HepG2 (cell line): ENCODE measurements at regions not wholly inside any gene's neighbourhood (a gene's known extent, or its start where the extent isn't known, plus 50 kb on each side); places are given as distances from the start of the nearest gene placed in this dataset.

Experiments used
- ATAC-seq: fragments of 200-7000 bp; cut with Tn5 transposase; 3 replicates; pipeline ENCODE4 v1.9.1; 2020; ENCODE audit warnings: mild to moderate bottlenecking, moderate library complexity
- BruUV-seq: library from RNA; stranded (reverse); fragments of 400-500 nt; replicated peaks from 2 replicates; lab custom pipeline; 2021; lab: Mats Ljungman, UMichigan
- CTCF ChIA-PET: fragments of 300-600 bp; formaldehyde crosslinking; extraction: SDS; loops from one replicate; lab custom pipeline; 2021; ENCODE audit warnings: low total read pairs, inconsistent platforms, low intra/inter-chr PET ratio; lab: Yijun Ruan, JAX
- POLR2A ChIA-PET: fragments of 350-600 bp; sonication (Branson Sonifier 250); formaldehyde crosslinking; loops from one replicate; lab custom pipeline; 2020; ENCODE audit warnings: antibody characterized with exemption, inconsistent platforms; lab: Yijun Ruan, JAX
- DNase-seq: peaks from one replicate; pipeline ENCODE4 v3.0.0-alpha.2; 2015; ENCODE audit warnings: low spot score
- FAIRE-seq: peaks from 3 replicates; lab custom pipeline; 2011; peaks lifted over from hg19 to GRCh38; lab: Jason Lieb, UNC
- H2AFZ ChIP-seq: one replicate; pipeline ENCODE4 v1.6.1; 2011; ENCODE audit warnings: low read length, inconsistent platforms
- H3K27ac ChIP-seq: fragments of 300-600 bp; 3 replicates; pipeline ENCODE4 v1.8.0; 2011; ENCODE audit warnings: mixed run types, mild to moderate bottlenecking, mixed read lengths, low read length, inconsistent platforms; ENCODE audit not compliant: insufficient read depth; ENCODE audit errors: extremely low read length
- H3K27me3 ChIP-seq, 2 experiments: fragments of 200-600 bp in 1 of 2; 2 replicates in 1 of 2; 3 replicates in 1 of 2; pipeline versions ENCODE4 v1.6.0 to v1.8.0; 2011; ENCODE audit warnings: low read length in 2 of 2, mild to moderate bottlenecking in 2 of 2, moderate library complexity in 2 of 2, inconsistent platforms in 1 of 2; ENCODE audit not compliant: insufficient read depth in 2 of 2, control insufficient read depth in 1 of 2
- H3K36me3 ChIP-seq, 2 experiments: fragments of 200-600 bp in 1 of 2; replicated peaks in 1 of 2; 2 replicates in 1 of 2; 3 replicates in 1 of 2; pipeline versions ENCODE4 v1.5.1 to v1.8.0; 2011; ENCODE audit warnings: low read length in 2 of 2, inconsistent platforms in 1 of 2; ENCODE audit not compliant: insufficient read depth in 2 of 2, control insufficient read depth in 1 of 2
- H3K4me1 ChIP-seq: 2 replicates; pipeline ENCODE4 v1.5.1; 2012; ENCODE audit warnings: low read length, inconsistent platforms; ENCODE audit not compliant: insufficient read depth
- H3K4me2 ChIP-seq: 2 replicates; pipeline ENCODE4 v1.6.0; 2011; ENCODE audit warnings: low read depth, low read length, inconsistent platforms
- H3K4me3 ChIP-seq, 3 experiments: fragments of 200-600 bp in 1 of 3; sonication (generic), shearing (Covaris generic) in 1 of 3; replicated peaks in 1 of 3; 2 replicates each; pipeline ENCODE4 v1.5.1; 2011 to 2016; ENCODE audit warnings: low read length in 3 of 3, inconsistent platforms in 2 of 3, low read depth in 2 of 3, mild to moderate bottlenecking in 2 of 3, control low read depth in 1 of 3, mixed read lengths in 1 of 3; ENCODE audit not compliant: insufficient read depth in 1 of 3
- H3K79me2 ChIP-seq: one replicate; pipeline ENCODE4 v1.6.1; 2011; ENCODE audit warnings: low read length, inconsistent platforms; ENCODE audit not compliant: insufficient read depth
- H3K9ac ChIP-seq: 2 replicates; pipeline ENCODE4 v1.6.0; 2011; ENCODE audit warnings: mild to moderate bottlenecking, low read depth, low read length, inconsistent platforms; ENCODE audit not compliant: insufficient read depth
- H3K9me3 ChIP-seq: 2 replicates; pipeline ENCODE4 v1.5.1; 2012; ENCODE audit warnings: mild to moderate bottlenecking, low read length
- H4K20me1 ChIP-seq: 2 replicates; pipeline ENCODE4 v1.6.0; 2011; ENCODE audit warnings: inconsistent platforms, mild to moderate bottlenecking, low read length, moderate library complexity; ENCODE audit not compliant: insufficient read depth
- EEA1 ChIP-seq: sonication (generic); formaldehyde crosslinking; IDR thresholded peaks from 2 replicates; pipeline ENCODE4 v1.5.1; 2020; ENCODE audit warnings: mild to moderate bottlenecking, missing genetic modification reagents, borderline replicate concordance
- EP300 ChIP-seq, 3 experiments: sonication (generic) in 1 of 3; formaldehyde crosslinking in 1 of 3; IDR thresholded peaks; 2 replicates each; pipeline versions ENCODE4 v1.5.1 to v1.6.1; 2011 to 2020; ENCODE audit warnings: low read depth in 2 of 3, low read length in 2 of 3, borderline replicate concordance in 1 of 3, improper control_type of control experiment in 1 of 3, mild to moderate bottlenecking in 1 of 3, missing genetic modification reagents in 1 of 3, moderate library complexity in 1 of 3
- IRF2 ChIP-seq: IDR thresholded peaks from 2 replicates; pipeline ENCODE4 v1.6.1; 2018; ENCODE audit warnings: missing genetic modification reagents, missing compliant biosample characterization
- JARID2 ChIP-seq: sonication (generic); formaldehyde crosslinking; IDR thresholded peaks from 2 replicates; pipeline ENCODE4 v1.8.1; 2023; ENCODE audit warnings: missing genetic modification reagents, inconsistent platforms; ENCODE audit not compliant: insufficient replicate concordance
- JUNB ChIP-seq: sonication (generic); formaldehyde crosslinking; IDR thresholded peaks from 2 replicates; pipeline ENCODE4 v1.8.0; 2022; ENCODE audit warnings: missing genetic modification reagents, mild to moderate bottlenecking, borderline replicate concordance
- MNT ChIP-seq: fragments of 450-650 bp; IDR thresholded peaks from 2 replicates; pipeline ENCODE4 v1.6.1; 2016
- RFX1 ChIP-seq: fragments of 450-650 bp; IDR thresholded peaks from 2 replicates; pipeline ENCODE4 v1.6.1; 2017
- RORA ChIP-seq: sonication (generic); formaldehyde crosslinking; IDR thresholded peaks from 2 replicates; pipeline ENCODE4 v1.5.0; 2020; ENCODE audit warnings: mild to moderate bottlenecking, missing genetic modification reagents, moderate library complexity
- XBP1 ChIP-seq: sonication (generic); formaldehyde crosslinking; IDR thresholded peaks from 2 replicates; pipeline ENCODE4 v1.5.0; 2020; ENCODE audit warnings: missing genetic modification reagents
- ZNF17 ChIP-seq: sonication (generic); formaldehyde crosslinking; IDR thresholded peaks from 2 replicates; pipeline ENCODE4 v1.5.0; 2020; ENCODE audit warnings: mild to moderate bottlenecking, missing genetic modification reagents
- ZNF432 ChIP-seq: sonication (generic); formaldehyde crosslinking; IDR thresholded peaks from 2 replicates; pipeline ENCODE4 v1.5.0; 2020; ENCODE audit warnings: missing genetic modification reagents, mild to moderate bottlenecking, borderline replicate concordance
- ZSCAN21 ChIP-seq: sonication (generic); formaldehyde crosslinking; IDR thresholded peaks from 2 replicates; pipeline ENCODE4 v1.8.0; 2022; ENCODE audit warnings: mild to moderate bottlenecking, missing genetic modification reagents, moderate library complexity, borderline replicate concordance
- ZSCAN29 ChIP-seq: sonication (generic); formaldehyde crosslinking; conservative IDR thresholded peaks from 2 replicates; pipeline ENCODE4 v1.4.0; 2020; ENCODE audit warnings: mild to moderate bottlenecking, missing genetic modification reagents
- WGBS: methylation state at CpG from one replicate; pipeline ENCODE4 v1.1.6; 2017; ENCODE audit warnings: low lambda C conversion rate; 5-methylcytosine and 5-hydroxymethylcytosine counted together
- in situ Hi-C: cut with HindIII; loops from 2 replicates; pipeline ENCODE4 v1.10.0; 2017; ENCODE audit warnings: low pct_unique_long_range_greater_than_20kb; ENCODE audit not compliant: extremely low pct_ligation_motif_present
- intact Hi-C: fragments of 100-400 bp; cut with micrococcal nuclease; formaldehyde crosslinking; loops from one replicate; pipeline ENCODE4 v1.10.0; 2022; ENCODE audit not compliant: unreplicated experiment
- TF ChIP-seq, protein P1 (sequence below): sonication (generic); formaldehyde crosslinking; IDR thresholded peaks from 2 replicates; pipeline ENCODE4 v1.4.0; 2020; ENCODE audit warnings: mild to moderate bottlenecking, missing genetic modification reagents
- TF ChIP-seq, protein P2 (sequence below): IDR thresholded peaks from 2 replicates; pipeline ENCODE4 v1.6.1; 2016; ENCODE audit warnings: missing genetic modification reagents, missing compliant biosample characterization

DNA sequence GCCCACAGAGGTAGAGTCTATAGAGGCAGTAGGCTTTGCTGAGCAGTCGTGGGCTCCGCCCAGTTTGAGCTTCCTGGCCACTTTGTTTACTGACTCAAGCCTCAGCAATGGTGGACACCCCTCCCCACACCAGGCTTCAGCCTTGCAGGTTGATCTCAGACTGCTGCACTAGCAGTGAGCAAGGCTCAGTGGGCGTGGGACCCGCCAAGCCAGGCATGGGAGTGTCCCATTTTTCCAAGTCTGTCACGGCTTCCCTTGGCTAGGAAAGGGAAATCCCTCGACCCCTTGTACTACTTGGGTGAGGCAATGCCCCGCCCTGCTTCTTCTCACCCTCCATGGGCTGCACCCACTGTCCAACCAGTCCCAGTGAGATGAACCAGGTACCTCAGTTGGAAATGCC lies 135.3 kb upstream of the NT5E start (continued):
- TF ChIP-seq JARID2 (no peak), ZNF17 (CRISPR knock-in tag) (no peak), ZSCAN29 (no peak), ZNF432 (no peak)

GRCh38 chr6:85300581-85300980 lies 149.3 kb upstream of the NT5E start:
- intact Hi-C loops (no loop called here), in situ Hi-C loops (loop anchor here (25.0 kb wide), 1 partner anchor 288 kb away; no protein-coding TSS in a partner anchor)
- Histone ChIP-seq H2AFZ (no peak overlapping the region), H3K9me3 (no peaks in the 10 kb centered on the region), H4K20me1 (no peaks in the 10 kb centered on the region), H3K4me2 (no peak overlapping the region), H3K79me2 (no peaks in the 10 kb centered on the region), H3K4me1 (no peaks in the 10 kb centered on the region), H3K27ac (no peak overlapping the region), H3K4me3 (no peak overlapping the region), H3K36me3 (no peaks in the 10 kb centered on the region), H3K27me3 (no peaks in the 10 kb centered on the region)
- WGBS: 0% methylated on average over 3 of the region's 3 CpGs
- no TSS peak for BruUV-seq
- no peak for DNase-seq
- ChIA-PET POLR2A (no interaction called here), CTCF (no interaction called here)
- no peak for FAIRE-seq
- ATAC-seq: no peak
- peak; percentile 57 for TF ChIP-seq MNT
- TF ChIP-seq RORA (CRISPR knock-in tag): no peak
- TF ChIP-seq, all 625 proteins: peak for 1
- H3K9ac ChIP-seq: no peak overlapping the region

DNA sequence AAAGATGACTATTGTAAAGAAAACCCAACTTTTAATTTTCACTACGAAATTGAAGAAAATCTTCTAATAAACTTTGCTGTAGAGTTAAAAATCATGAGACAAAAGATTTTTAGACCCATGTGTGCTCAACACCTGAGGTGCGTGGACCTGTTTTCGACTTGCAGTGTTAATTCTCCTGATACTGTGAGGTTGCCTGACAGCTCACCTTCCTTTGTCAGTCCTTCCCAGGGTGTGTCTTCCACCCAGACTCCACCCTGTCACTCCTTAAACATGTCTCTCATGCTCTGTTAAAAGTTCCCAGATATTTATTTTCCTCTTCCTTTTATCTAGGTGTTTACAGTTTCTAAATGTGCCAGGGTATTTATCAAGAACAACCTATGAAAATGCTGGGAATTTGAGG lies 151.3 kb upstream of the NT5E start:
- no peaks in the 10 kb centered on the region for H3K9me3 ChIP-seq
- no peaks in the 10 kb centered on the region for H3K36me3 ChIP-seq
- in situ Hi-C loops (no loop called here), intact Hi-C loops (no loop called here)
- H3K4me2 ChIP-seq: no peak overlapping the region
- 21% methylated on average over 3 of the region's 3 CpGs for WGBS
- ChIA-PET CTCF (no interaction called here), POLR2A (no interaction called here)
- H4K20me1 ChIP-seq: no peaks in the 10 kb centered on the region
- DNase-seq: no peak
- no TSS peak for BruUV-seq
- no peak for FAIRE-seq
- no peaks in the 10 kb centered on the region for H3K4me1 ChIP-seq
- no peaks in the 10 kb centered on the region for H3K79me2 ChIP-seq
- no peak overlapping the region for H2AFZ ChIP-seq
- H3K4me3 ChIP-seq: no peak overlapping the region
- no peak overlapping the region for H3K9ac ChIP-seq
- no peaks in the 10 kb centered on the region for H3K27me3 ChIP-seq
- H3K27ac ChIP-seq: no peak overlapping the region
- no peak for ATAC-seq
- TF ChIP-seq EP300 (IDR thresholded peaks at IDR 0.05; ENCODE audit: low read depth in 2 of 2, low read length in 2 of 2) (no peak), EP300 (CRISPR knock-in tag; IDR thresholded peaks at IDR 0.05; ENCODE audit: borderline replicate concordance) (no peak), IRF2 (CRISPR knock-in tag) (no peak), RFX1 (no peak), EEA1 (CRISPR knock-in tag) (no peak), XBP1 (CRISPR knock-in tag) (no peak), ZSCAN21 (CRISPR knock-in tag) (no peak), JUNB (no peak)
- TF ChIP-seq, protein P1, sequence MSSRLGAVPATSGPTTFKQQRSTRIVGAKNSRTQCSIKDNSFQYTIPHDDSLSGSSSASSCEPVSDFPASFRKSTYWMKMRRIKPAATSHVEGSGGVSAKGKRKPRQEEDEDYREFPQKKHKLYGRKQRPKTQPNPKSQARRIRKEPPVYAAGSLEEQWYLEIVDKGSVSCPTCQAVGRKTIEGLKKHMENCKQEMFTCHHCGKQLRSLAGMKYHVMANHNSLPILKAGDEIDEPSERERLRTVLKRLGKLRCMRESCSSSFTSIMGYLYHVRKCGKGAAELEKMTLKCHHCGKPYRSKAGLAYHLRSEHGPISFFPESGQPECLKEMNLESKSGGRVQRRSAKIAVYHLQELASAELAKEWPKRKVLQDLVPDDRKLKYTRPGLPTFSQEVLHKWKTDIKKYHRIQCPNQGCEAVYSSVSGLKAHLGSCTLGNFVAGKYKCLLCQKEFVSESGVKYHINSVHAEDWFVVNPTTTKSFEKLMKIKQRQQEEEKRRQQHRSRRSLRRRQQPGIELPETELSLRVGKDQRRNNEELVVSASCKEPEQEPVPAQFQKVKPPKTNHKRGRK: no peak
- TF ChIP-seq, protein P2, sequence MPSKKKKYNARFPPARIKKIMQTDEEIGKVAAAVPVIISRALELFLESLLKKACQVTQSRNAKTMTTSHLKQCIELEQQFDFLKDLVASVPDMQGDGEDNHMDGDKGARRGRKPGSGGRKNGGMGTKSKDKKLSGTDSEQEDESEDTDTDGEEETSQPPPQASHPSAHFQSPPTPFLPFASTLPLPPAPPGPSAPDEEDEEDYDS (CRISPR knock-in tag): no peak
